Right ventricle myocardium superior (tissue), 1 donor: ENCODE measurements at regions not wholly inside any gene's neighbourhood (a gene's known extent, or its start where the extent isn't known, plus 50 kb on each side); places are given as distances from the start of the nearest gene placed in this dataset.

ENCODE experiments used
- ATAC-seq: fragments of 200-7000 bp; cut with Tn5 transposase; one replicate; pipeline ENCODE4 v1.9.1; 2020; ENCODE audit warnings: mild to moderate bottlenecking; ENCODE audit not compliant: poor library complexity
- DNase-seq: peaks from one replicate; pipeline ENCODE4 v3.0.0-alpha.2; 2020
- intact Hi-C: fragments of 100-400 bp; cut with DNase I; formaldehyde crosslinking; loops from one replicate; pipeline ENCODE4 v1.11.2; 2022
- donor health status: DM: no; HTN: yes; CAD: no; lungs with severe emphysema.

DNA sequence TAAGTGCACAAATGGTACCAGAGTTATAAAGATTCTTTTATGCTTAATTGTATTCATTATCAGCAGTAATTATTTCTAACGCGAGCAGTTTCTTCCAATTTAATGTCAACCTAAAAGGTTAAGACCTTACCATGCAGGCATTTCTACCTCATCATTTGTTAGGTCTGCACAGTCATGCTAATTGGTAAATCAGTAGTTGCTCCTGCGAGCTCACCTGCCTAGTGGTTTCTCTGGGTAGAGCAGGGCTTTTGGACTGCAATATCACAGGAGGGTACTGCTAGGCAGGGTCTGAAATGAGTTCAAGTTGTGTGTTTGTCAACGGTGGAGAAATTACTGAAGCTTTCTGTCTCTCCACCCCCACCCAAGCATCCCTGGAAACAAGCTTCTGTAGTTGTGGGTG, 558.5 kb upstream of the MGMT start:
- ATAC-seq, result no peak
- intact Hi-C loops, result no loop called here
- DNase-seq, result no peak

DNA sequence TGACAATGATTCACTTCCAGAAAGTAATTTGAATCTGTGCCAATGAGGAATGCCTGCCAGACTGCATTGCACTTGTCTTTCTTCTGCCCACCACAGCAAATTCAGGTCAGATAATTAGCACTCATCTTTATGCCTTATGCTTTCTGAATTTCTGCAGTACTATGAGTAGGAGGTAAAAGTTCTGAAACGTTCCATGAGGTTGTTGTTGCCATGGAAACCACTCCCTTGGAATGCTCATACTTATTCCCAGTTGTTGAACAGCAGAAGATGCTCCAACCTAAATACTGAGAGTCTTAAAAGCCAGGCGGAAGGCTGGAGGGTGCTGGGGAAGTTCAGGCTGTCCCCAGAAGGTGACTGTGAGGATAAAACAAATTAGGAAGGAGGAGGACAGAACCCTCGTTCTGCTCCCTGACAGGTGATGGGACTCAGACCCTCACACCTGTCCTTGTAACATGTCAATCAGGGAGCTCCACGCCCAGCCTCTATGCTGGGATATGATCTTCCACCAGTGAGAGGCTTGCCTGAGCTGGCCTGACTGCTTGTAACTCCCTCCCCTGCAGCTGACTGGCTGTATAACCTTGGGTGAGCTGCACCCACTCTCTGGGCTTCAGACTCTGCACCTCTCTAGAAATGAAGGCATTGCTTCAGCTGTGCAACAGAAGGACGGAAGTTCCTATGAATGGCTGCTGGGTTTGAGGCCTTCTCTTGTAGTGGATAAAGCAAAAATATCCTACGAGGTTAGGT, 554.3 kb upstream of the MGMT start:
- intact Hi-C loops, result no loop called here
- DNase-seq (no peak), ATAC-seq (no peak)

DNA sequence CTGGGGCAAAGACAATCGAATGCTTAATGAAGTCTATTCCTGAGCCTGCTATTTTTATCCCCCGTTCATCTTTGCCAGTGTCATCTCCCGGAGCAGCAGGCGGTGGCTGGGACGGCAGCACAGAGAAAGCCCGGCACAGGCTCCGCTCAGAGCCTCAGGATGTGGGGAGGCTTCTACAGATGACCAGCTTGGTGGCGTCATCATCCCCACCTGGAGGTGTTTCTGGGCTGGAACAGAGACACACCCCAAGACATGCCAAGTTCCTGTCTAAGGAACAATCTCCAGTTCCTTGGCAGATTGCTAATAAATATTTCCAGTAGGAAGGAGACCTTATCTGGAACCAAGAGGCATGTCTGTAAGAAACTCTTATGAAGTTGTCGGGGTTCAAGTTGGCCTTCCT, 552.4 kb upstream of the MGMT start:
- intact Hi-C loops, result no loop called here
- ATAC-seq (peak; percentile 80), DNase-seq (peak; percentile 62)

DNA sequence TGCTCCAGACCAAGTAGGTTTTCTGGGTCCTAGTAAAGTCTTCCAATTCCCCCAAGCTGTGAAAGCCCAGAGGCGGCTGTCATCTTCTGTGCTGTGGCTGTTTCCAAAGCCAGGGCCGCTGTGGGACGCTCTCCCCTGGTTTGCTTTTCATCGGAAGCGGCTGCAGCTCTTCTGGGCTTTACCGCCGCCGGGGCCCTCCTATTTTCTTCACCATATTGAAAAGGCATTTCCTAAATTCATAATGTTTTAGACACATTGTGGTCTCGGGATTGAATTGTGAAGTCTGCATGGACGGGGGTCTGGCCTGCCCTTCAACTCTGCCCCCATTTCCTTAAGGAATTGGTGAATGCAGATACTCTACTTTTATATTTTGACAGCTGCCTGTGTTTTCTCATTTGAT, 551.4 kb upstream of the MGMT start:
- ATAC-seq (peak; percentile 56), DNase-seq (no peak)
- intact Hi-C loops, result no loop called here

DNA sequence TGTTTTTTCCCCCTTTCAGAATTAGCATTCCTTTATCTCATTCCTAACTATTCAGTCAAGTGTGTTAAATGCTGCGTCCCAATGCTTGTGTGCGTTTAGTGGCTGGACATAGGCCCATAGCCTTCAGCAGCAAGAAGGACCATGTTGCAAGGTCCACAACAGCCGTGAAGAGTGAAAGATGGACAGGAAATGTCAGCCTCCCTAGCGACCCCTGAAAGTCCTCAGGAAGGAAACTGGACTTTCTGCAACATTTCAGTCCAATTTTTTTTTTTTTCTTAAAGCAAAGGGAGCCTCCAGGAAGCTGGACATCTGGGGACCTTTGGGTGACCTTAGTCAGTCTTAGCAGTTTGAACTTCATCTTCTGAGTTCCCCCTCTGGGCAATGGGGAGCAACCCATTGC, 550.7 kb upstream of the MGMT start:
- intact Hi-C loops, result no loop called here
- DNase-seq (no peak), ATAC-seq (no peak)

DNA sequence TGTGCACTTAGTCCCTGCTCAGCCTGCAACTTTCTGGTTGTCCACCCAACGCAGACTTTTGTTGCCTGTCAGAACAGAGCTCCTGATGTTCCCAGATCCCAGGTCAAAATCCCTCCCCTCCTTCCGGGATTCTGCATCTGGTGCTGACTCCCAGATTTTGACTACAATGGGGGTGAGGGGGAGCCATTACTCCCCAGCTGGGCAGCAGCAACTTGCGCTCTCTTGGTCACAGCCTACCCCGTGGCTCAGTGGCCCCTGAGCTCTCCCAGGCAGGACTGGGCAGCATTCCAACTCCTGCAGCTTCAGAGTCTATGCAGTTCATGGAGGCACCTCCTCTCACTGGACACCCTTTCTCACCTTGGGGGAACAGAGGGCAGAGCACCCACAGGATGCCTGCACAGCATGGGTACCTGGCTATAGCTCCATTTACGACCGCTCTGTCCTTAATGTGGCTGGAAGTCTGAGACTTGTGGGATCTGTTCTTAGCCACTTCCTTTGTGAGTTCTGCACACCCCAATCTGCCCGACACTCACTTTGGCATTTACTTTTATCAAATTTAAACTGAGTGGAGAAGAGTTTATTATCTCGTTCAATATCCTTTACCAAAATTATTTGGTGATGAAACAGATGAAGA, 545.5 kb upstream of the MGMT start:
- ATAC-seq, result no peak
- intact Hi-C loops, result no loop called here
- no peak for DNase-seq

DNA sequence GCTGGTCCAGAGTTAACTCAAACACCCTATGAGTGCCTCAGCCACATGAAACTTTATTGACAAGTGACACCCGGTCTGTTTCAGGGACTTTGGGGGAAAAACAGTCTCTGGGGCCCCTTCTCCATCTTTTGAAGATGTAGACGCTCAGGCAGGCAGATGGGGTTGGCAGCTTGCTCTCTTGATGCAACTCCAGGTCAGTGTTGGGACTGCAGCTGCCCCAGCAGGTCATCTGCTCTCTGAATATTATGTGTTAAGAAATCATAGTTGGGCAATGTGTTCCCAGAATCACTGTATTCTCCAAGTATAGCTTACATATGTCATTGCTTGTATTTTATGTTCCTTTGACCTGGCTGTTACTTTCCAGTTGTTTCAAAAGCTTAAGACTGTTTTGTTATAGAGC, 544.9 kb upstream of the MGMT start:
- intact Hi-C loops, result no loop called here
- no peak for DNase-seq
- peak; percentile 65 for ATAC-seq

DNA sequence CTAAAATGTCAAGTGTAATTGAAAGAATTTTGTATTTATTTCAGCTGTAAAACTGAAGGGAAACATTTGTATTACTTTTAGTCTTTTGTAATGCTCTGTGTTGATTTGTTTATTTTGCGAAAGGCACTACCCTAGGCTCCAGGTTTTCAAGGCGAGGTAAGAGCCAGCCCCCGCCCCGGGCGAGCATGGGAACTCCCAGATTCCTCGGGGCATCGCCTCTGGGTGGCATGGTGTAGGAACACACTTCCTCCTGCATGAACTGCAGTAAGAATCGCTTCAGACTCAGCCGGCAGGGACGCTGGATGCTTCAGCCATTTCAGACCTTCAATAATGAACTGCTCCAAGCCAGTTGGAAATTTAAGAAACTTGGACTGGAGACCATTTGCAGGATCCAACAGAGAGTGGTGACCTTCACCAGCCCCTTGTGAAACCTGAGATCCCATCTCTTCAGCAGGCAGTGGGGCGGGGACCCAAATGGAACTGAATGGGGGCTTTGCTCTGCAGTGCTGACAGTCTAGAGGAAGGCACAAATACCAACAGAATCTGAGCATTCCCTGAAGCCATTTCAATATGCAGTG, 544.3 kb upstream of the MGMT start:
- intact Hi-C loops, result no loop called here
- ATAC-seq, result no peak
- DNase-seq, result no peak

DNA sequence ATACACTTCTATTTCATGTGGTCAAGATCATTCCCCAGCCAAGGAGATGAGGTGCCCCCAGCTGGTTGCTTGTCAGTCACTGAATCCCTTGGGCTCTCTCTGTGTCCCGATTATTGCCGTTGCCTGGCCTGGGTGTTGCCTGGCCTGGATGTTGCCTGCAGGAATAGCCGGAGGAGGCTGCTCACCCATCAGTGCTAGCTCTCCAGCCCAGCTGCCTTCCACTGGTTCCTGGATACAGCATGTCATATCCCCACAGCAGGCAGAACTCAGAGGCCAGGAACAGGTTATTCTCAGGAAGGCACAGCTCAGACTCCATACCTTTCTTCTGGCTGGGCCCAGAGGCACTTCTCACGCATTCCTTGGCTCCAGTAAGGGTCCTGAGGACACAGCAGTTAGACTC, 542.1 kb upstream of the MGMT start:
- ATAC-seq (no peak), DNase-seq (no peak)
- intact Hi-C loops, result no loop called here

DNA sequence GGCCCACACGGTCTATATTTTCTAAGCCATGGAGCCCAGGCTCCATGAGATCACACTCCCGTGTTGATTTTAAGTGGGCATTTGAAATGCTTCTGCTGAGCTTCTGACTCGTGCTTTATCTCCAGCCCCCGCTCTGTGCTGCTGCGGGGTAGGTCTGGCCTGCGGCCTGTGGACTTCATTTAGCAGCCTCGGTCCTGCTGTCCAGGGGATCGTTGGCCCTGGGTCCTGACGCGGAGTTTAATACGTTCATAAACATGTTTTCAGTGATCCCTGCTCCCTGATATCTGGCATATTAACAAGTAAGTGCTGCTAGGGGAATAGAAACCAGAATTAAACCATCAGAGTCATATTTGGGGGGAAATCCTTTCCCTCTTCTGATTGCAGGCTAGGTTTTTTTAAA, 540.3 kb upstream of the MGMT start:
- intact Hi-C loops, result no loop called here
- DNase-seq, result peak; percentile 73
- ATAC-seq, result peak; percentile 67

DNA sequence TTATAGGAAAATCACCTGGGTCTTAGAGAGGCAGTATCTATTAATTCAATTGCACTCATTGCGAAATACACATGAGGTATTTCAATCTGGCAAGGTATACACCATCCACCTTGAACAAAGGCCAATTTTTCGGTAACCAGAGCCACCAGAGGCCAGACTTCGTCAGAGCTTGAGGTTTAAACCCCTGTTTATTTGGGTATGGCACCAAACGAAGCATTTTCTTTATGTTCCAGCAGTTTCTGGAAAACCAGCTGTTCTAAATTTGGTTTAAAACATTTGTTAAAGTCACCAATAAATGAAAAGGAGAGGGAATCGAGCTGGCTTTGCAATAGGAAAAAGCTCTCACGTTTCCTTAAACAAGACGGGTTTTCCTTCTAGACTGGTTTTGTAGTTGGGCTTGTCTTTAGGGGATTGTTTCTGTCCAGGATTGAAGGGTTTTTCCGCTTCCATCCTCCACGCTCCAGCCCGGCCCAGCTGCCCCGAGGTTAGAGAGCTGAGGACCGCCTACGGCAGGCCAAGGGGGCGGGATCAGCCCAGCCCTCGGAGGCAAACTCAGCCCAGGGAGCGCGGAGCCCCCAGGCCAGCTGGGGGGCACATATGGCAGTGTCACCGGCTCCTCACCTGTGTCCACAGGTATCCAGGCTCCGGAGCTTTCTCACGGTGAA, 539.4 kb upstream of the MGMT start:
- intact Hi-C loops, result no loop called here
- peak; percentile 81 for DNase-seq
- peak; percentile 78 for ATAC-seq

DNA sequence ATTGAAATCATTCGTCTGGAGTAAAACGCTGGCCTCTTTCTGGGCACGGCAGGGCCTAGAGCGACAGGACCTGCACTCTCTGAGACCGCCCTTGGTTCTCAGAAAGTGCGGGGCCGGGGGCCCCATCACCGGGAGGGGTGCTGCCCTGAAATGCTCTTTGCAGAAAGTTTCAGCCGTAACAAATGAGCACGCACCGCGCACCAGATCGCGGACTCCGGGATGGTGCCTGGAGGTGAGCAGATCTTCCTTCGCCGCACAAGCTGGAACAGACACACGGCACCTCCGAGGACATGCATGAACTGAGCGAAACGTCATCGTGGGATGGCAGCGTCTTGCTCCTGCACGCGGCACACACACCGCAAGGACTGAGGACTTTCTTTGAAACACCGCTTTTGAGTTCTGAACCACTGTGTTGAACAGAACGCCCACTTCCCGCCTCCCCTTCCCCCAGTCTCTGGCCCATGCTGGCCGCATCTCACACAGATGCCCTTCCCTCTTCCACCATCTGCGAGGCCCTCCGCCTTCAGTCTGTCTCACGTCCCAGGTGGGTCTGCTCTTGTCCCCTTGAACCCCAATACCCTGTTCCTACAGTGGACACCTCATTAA, 538.7 kb upstream of the MGMT start:
- DNase-seq (no peak), ATAC-seq (no peak)
- intact Hi-C loops, result no loop called here

DNA sequence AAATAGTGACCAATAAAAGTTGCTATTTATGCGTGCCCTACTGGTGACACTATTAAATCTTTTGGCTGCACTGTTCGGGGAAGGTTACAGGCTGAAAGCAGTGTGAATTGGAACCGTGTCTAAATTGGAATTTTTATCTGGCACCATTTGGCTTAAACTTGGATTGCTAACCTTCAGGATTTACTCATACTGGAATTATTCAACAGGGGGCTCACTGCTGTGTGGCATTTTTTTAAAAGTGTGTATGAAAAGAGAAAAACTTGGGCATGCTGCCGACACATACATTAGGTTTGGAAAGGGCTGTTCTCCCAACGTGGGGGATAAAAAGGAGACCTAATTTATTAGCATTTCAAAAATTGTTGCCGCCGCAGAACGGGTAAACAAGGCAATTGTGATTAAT, 537.9 kb upstream of the MGMT start:
- ATAC-seq, result peak; percentile 40
- intact Hi-C loops, result no loop called here
- no peak for DNase-seq

DNA sequence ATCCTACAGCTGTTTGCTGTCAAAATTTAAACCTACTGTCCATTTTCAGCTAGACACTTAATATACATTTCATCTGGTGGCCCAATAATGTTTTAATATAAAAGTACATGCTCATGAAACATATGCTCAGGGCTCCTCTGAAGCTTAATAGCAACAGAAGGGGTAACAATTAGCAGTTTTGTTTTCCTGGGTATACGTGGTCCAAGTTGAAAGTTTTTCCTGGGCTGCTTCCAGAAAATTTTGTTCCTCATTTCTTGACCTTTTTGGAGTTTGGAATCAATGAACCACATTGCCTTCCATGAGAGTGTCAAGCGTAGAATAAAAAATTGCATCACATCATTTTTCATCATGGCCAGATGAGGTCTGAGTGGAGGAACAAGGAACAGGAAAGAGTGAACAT, 537.3 kb upstream of the MGMT start:
- ATAC-seq, result peak; percentile 56
- intact Hi-C loops, result no loop called here
- no peak for DNase-seq

DNA sequence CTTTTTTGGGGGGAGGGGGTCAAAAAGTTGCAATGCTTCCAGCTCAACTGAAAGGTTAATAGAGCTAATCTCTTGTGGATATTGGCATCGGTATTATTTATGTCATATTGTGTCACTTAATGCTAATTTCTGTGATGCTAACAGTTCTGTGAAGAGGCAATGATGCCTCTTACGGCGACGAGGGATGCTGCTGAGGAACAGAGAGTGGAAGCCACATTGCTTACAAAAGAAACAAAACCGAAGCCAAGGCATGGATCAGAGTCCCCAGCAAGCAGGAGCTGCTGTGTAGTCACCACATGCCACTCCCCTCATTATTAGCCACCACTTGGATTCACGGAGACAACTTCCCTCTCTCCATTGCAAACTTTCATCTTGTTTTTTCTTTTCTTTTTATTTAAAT, 536.5 kb upstream of the MGMT start:
- DNase-seq, result no peak
- intact Hi-C loops, result no loop called here
- no peak for ATAC-seq

DNA sequence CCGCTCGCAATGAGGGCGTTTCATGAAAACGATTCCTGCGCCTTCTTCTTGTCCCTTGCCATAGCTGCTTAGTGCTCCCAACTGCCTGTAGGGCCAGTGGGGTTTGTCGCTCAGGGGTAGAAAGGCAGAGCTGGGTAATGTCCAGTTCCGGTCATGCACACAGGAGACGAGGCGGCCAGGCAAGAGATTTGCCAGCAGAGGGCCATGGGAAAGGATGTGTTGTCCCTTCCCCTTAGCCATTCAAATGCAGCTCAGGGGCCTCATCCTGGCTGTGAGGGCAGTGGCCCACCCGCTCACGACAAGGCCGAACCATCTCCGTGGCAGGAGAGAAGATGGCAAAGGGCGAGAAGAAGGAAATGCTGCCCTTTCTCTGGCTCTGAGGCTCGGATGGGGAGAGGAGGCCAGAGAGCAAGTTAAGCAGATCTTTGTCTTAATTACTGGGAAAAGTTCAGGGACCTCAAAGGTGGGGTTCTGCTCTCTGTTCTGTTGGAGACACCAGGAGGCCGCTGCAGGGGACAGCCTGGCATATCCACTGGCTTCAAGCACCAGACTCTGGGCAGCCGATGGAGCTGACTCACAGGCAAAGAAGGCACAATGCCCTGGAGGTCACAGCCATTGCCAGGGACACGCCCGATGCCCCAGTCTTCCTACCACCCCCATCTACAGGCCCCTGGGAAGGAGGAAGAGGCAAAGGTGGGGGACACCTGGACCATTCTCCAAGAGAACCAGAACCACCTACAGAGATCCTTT, 534.8 kb upstream of the MGMT start:
- no peak for DNase-seq
- ATAC-seq, result no peak
- intact Hi-C loops, result no loop called here

DNA sequence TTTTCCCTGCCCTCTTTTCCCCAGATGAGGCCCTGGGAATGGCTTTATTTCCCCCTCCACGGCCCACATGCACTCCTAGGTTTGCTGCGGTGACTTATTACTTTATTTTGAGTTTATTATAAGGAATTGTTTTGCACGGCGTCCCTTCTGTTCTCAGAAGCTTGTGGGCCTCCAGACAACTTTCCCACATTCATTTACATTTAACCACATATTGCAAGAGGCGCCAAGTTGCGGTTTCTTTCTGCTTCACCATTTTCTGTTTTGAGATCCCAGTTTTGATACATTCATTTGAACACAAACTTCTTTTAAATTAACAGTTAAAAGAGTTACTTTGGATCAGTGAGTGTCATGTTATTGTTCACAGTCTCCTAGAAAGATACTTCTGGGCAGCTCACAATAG, 532.5 kb upstream of the MGMT start:
- intact Hi-C loops, result no loop called here
- ATAC-seq, result no peak
- DNase-seq, result no peak

DNA sequence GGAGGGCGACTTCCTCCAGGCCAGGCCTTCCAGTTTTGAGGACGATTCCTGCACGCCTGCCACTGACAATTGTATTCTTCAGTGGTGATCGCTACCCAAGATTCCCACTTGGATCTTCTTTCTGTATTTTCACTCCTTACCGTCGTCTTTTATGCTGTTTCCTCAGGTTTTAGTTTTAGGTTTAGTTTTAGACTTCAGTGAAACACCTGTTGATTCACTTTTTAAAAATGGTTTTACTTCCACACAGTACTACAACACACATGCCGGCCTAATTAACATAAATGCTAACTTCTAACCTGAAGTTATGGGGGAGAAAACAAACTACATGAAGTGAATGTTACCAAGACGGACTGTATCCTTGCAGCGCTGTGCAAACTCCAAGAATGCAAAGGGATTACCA, 530.6 kb upstream of the MGMT start:
- intact Hi-C loops, result no loop called here
- ATAC-seq (no peak), DNase-seq (no peak)

DNA sequence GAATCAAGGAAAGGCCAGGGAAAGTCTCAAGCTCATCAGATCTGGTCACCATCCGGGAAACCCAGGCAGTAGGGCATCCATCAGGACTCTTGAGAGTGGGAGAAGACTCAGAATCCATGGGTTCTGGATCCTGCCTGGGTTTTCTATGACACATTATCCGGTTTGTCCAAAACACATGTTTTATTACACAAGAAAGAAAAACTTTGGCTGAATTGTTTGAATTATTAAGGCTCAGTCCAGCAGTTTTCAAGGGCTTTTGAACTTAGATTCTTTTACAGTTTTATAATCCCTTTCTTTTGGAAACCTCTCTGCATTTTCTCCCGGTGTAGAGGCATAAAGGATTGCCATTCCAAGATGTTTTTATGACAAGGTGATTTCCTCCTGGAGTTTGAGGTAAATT, 528.5 kb upstream of the MGMT start:
- intact Hi-C loops, result no loop called here
- peak; percentile 55 for ATAC-seq

More for the DNA sequence above, 528.5 kb upstream of the MGMT start:
- no peak for DNase-seq
